Peyer's patch (tissue), 4 donors: ENCODE measurements at regions not wholly inside any gene's neighbourhood (a gene's known extent, or its start where the extent isn't known, plus 50 kb on each side); places are given as distances from the start of the nearest gene placed in this dataset.

ENCODE experiments used
- DNase-seq, 3 donors: peaks; one replicate each; pipeline ENCODE4 v3.0.0-alpha.2; 2017 to 2019
- H3K27ac ChIP-seq, 4 donors: fragments of 200-600 bp; sonication (generic); one replicate each; pipeline ENCODE4 v1.5.1; 2016 to 2019
- H3K27me3 ChIP-seq, 2 donors: fragments of 200-600 bp; sonication (generic); one replicate each; pipeline ENCODE4 v1.5.1; 2019
- H3K36me3 ChIP-seq, 3 donors: fragments of 200-600 bp; sonication (generic); one replicate each; pipeline ENCODE4 v1.5.1; 2016 to 2019
- H3K4me1 ChIP-seq, 4 donors: fragments of 200-600 bp; sonication (generic); one replicate each; pipeline ENCODE4 v1.5.1; 2016 to 2019
- H3K4me3 ChIP-seq, 4 donors: fragments of 200-600 bp; sonication (generic); 1 replicate in 3 of 4; 2 replicates in 1 of 4; pipeline ENCODE4 v1.5.1; 2016 to 2019; ENCODE audit warnings: mild to moderate bottlenecking in 1 of 4
- H3K9me3 ChIP-seq, 4 donors: fragments of 200-600 bp; sonication (generic); one replicate each; pipeline ENCODE4 v1.5.1; 2016 to 2019; ENCODE audit warnings: mild to moderate bottlenecking in 1 of 4
- CTCF ChIP-seq, 6 experiments: fragments of 450-650 bp in 4 of 6; fragments of 200-600 bp in 2 of 6; sonication (generic) in 1 of 6; IDR thresholded peaks; one replicate each; pipeline ENCODE4 v1.5.1; 2017 to 2019; ENCODE audit warnings: antibody characterized with exemption in 6 of 6, mild to moderate bottlenecking in 3 of 6, moderate library complexity in 1 of 6
- POLR2A ChIP-seq, 2 donors: fragments of 450-650 bp; IDR thresholded peaks; one replicate each; pipeline ENCODE4 v1.5.1; 2017; ENCODE audit warnings: antibody characterized with exemption in 2 of 2, mild to moderate bottlenecking in 2 of 2, moderate library complexity in 2 of 2

- no peaks in the 10 kb centered on the region for H3K9me3 ChIP-seq
Measured at GRCh38 chr9:86655147-86655546, 292.2 kb downstream of the GAS1 start.

GRCh38 chr9:86653466-86653865 lies 293.8 kb downstream of the GAS1 start:
- Histone ChIP-seq H3K36me3 (no peaks in the 10 kb centered on the region), H3K4me1 (no peaks in the 10 kb centered on the region), H3K9me3 (no peaks in the 10 kb centered on the region), H3K27ac (no peak overlapping the region), H3K4me3 (no peak overlapping the region), H3K27me3 (no peaks in the 10 kb centered on the region)
- no peak for TF ChIP-seq POLR2A (IDR thresholded peaks at IDR 0.05)
- DNase-seq = no peak

More at GRCh38 chr9:86655147-86655546, 292.2 kb downstream of the GAS1 start:
- H3K36me3 ChIP-seq = no peaks in the 10 kb centered on the region
- no peaks in the 10 kb centered on the region for H3K27me3 ChIP-seq
- no peak overlapping the region for H3K4me3 ChIP-seq
- no peak for TF ChIP-seq CTCF (IDR thresholded peaks at IDR 0.05)
- DNase-seq = no peak
- H3K27ac ChIP-seq = no peak overlapping the region
- H3K4me1 ChIP-seq = no peaks in the 10 kb centered on the region

GRCh38 chr9:86652736-86653135 lies 294.6 kb downstream of the GAS1 start:
- Histone ChIP-seq H3K4me1 (no peaks in the 10 kb centered on the region), H3K36me3 (no peaks in the 10 kb centered on the region), H3K4me3 (no peak overlapping the region), H3K9me3 (no peaks in the 10 kb centered on the region), H3K27ac (no peak overlapping the region), H3K27me3 (no peaks in the 10 kb centered on the region)
- no peak for DNase-seq
- TF ChIP-seq CTCF (IDR thresholded peaks at IDR 0.05) = no peak
- no peak for TF ChIP-seq POLR2A (IDR thresholded peaks at IDR 0.05)

- Histone ChIP-seq H3K27ac (no peak overlapping the region), H3K36me3 (no peaks in the 10 kb centered on the region), H3K27me3 (no peaks in the 10 kb centered on the region), H3K4me3 (no peak overlapping the region), H3K4me1 (no peaks in the 10 kb centered on the region), H3K9me3 (no peaks in the 10 kb centered on the region)
- DNase-seq = no peak
- TF ChIP-seq POLR2A (IDR thresholded peaks at IDR 0.05) (no peak), CTCF (IDR thresholded peaks at IDR 0.05) (no peak)
Measured at GRCh38 chr9:86649913-86650312, 295.7 kb upstream of the TUT7 start.

- no peaks in the 10 kb centered on the region for H3K27me3 ChIP-seq
- H3K4me3 ChIP-seq = no peak overlapping the region
- H3K36me3 ChIP-seq = no peaks in the 10 kb centered on the region
- no peak for TF ChIP-seq POLR2A (IDR thresholded peaks at IDR 0.05)
- TF ChIP-seq CTCF (IDR thresholded peaks at IDR 0.05) = no peak
- H3K4me1 ChIP-seq = no peaks in the 10 kb centered on the region
- DNase-seq = no peak
- H3K27ac ChIP-seq = no peak overlapping the region
- no peaks in the 10 kb centered on the region for H3K9me3 ChIP-seq
Measured at GRCh38 chr9:86648828-86649170, 294.6 kb upstream of the TUT7 start.

- H3K27me3 ChIP-seq = no peaks in the 10 kb centered on the region
- no peaks in the 10 kb centered on the region for H3K9me3 ChIP-seq
- H3K36me3 ChIP-seq = no peaks in the 10 kb centered on the region
- no peaks in the 10 kb centered on the region for H3K4me1 ChIP-seq
- DNase-seq = no peak
- TF ChIP-seq POLR2A (IDR thresholded peaks at IDR 0.05) = no peak
- TF ChIP-seq CTCF (IDR thresholded peaks at IDR 0.05) = no peak
- no peak overlapping the region for H3K4me3 ChIP-seq
- H3K27ac ChIP-seq = no peak overlapping the region
Measured at GRCh38 chr9:86648156-86648827, 294.1 kb upstream of the TUT7 start.
